Medulla oblongata (tissue), 1 donor: ENCODE measurements at regions not wholly inside any gene's neighbourhood (a gene's known extent, or its start where the extent isn't known, plus 50 kb on each side); places are given as distances from the start of the nearest gene placed in this dataset.
A peak's percentile ranks its signal among the peaks of the same experiment; 100 is the strongest.

ENCODE experiments used
- DNase-seq: peaks from one replicate; pipeline ENCODE4 v3.0.0-alpha.2; 2015; ENCODE audit errors: extremely low spot score

GRCh38 chr6:94089941-94090340 lies 670.6 kb upstream of the EPHA7 start:
- DNase-seq = no peak

- DNase-seq = no peak
Observed at GRCh38 chr6:94088870-94089269, 669.5 kb upstream of the EPHA7 start.

GRCh38 chr6:94074764-94075163 lies 655.4 kb upstream of the EPHA7 start:
- DNase-seq = no peak

- peak; percentile 24 for DNase-seq
Observed at GRCh38 chr6:94071835-94072234, 652.5 kb upstream of the EPHA7 start.

GRCh38 chr6:94065707-94066337 lies 646.5 kb upstream of the EPHA7 start:
- DNase-seq = no peak

- no peak for DNase-seq
Observed at GRCh38 chr6:94052749-94053148, 633.4 kb upstream of the EPHA7 start.

- DNase-seq = no peak
Observed at GRCh38 chr6:94050515-94050914, 631.2 kb upstream of the EPHA7 start.

- no peak for DNase-seq
Observed at GRCh38 chr6:94049001-94049400, 629.6 kb upstream of the EPHA7 start.

- no peak for DNase-seq
Observed at GRCh38 chr6:94045099-94045829, 625.9 kb upstream of the EPHA7 start.

- no peak for DNase-seq
Observed at GRCh38 chr6:94041945-94042709, 622.8 kb upstream of the EPHA7 start.

- no peak for DNase-seq
Observed at GRCh38 chr6:94036024-94036423, 616.7 kb upstream of the EPHA7 start.

- no peak for DNase-seq
Observed at GRCh38 chr6:94027374-94027773, 608.0 kb upstream of the EPHA7 start.

- no peak for DNase-seq
Observed at GRCh38 chr6:94026575-94026974, 607.2 kb upstream of the EPHA7 start.

- no peak for DNase-seq
Observed at GRCh38 chr6:94005835-94006234, 586.5 kb upstream of the EPHA7 start.

- no peak for DNase-seq
Observed at GRCh38 chr6:93992976-93993375, 573.6 kb upstream of the EPHA7 start.

- DNase-seq = no peak
Observed at GRCh38 chr6:93989630-93990029, 570.3 kb upstream of the EPHA7 start.

- DNase-seq = no peak
Observed at GRCh38 chr6:93985953-93986352, 566.6 kb upstream of the EPHA7 start.

GRCh38 chr6:93975159-93975558 lies 555.8 kb upstream of the EPHA7 start:
- DNase-seq = no peak

GRCh38 chr6:93974332-93974731 lies 555.0 kb upstream of the EPHA7 start:
- no peak for DNase-seq

- DNase-seq = no peak
Observed at GRCh38 chr6:93972791-93973190, 553.4 kb upstream of the EPHA7 start.

- DNase-seq = no peak
Observed at GRCh38 chr6:93970684-93971083, 551.3 kb upstream of the EPHA7 start.

- DNase-seq = no peak
Observed at GRCh38 chr6:93968126-93968525, 548.8 kb upstream of the EPHA7 start.

- no peak for DNase-seq
Observed at GRCh38 chr6:93964926-93965325, 545.6 kb upstream of the EPHA7 start.
